T47D (cell line): ENCODE measurements at regions not wholly inside any gene's neighbourhood (a gene's known extent, or its start where the extent isn't known, plus 50 kb on each side); places are given as distances from the start of the nearest gene placed in this dataset.
A peak's percentile ranks its signal among the peaks of the same experiment; 100 is the strongest.
"Not testable (repeated sequence)": the region's sequence is repeated elsewhere in the genome, so short reads cannot be mapped to it uniquely, and the experiment has no call there.

ENCODE experiments used
- DNase-seq, 2 experiments: peaks; one replicate each; pipeline versions ENCODE4 v3.0.0 to v3.0.0-alpha.2; 2011 to 2012; ENCODE audit warnings: low read depth in 1 of 2, low spot score in 1 of 2
- JUND ChIP-seq: IDR thresholded peaks from 2 replicates; pipeline ENCODE4 v1.6.1; 2012; ENCODE audit warnings: low read depth
- in situ Hi-C: cut with HindIII; loops from 2 replicates; pipeline ENCODE4 v1.10.0; 2016; ENCODE audit warnings: low sequenced_read_pairs, low pct_unique_long_range_greater_than_20kb

- in situ Hi-C loops, result no loop called here
- no peak for TF ChIP-seq JUND
- DNase-seq, result no peak
Observed at GRCh38 chr5:153258469-153258868, 232.0 kb upstream of the GRIA1 start.

DNA sequence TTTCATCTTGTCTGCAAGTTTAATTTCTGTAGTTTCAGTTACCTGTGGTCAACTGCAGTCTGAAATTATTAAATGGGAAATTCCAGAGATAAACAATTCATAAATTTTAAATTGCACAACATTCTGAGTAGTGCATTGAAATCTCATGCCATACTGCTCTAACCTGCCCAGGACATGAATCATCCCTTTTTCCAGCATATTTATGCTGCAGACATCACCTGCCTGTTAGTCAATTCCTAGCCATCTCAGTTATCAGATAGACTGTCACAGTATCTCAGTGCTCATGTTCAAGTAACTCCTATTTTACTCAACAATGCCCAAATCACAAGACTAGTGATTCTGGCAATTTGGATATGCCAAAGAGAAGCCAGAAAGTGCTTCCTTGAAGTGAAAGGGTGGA is 223.0 kb upstream of the GRIA1 start:
- in situ Hi-C loops, result no loop called here
- TF ChIP-seq JUND, result no peak
- no peak for DNase-seq

- in situ Hi-C loops, result no loop called here
- no peak for DNase-seq
- TF ChIP-seq JUND, result no peak
Observed at GRCh38 chr5:153275695-153276094, 214.8 kb upstream of the GRIA1 start.

GRCh38 chr5:153276151-153276550 is 214.3 kb upstream of the GRIA1 start:
- no peak for TF ChIP-seq JUND
- in situ Hi-C loops, result no loop called here
- peak; percentile 35 to 74 for DNase-seq

DNA sequence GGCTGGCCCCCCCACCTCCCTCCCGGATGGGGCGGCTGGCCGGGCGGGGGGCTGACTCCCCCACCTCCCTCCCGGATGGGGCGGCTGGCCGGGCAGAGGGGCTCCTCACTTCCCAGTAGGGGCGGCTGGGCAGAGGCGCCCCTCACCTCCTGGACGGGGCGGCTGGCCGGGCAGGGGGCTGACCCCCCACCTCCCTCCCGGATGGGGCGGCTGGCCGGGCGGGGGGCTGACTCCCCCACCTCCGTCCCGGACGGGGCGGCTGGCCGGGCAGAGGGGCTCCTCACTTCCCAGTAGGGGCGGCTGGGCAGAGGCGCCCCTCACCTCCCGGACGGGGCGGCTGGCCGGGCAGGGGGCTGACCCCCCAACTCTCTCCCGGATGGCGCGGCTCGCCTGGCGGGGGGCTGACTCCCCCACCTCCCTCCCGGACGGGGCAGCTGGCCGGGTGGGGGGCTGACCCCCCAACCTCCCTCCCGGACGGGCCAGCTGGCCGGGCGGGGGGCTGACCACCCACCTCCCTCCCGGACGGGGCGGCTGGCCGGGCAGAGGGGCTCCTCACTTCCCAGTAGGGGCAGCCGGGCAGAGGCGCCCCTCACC is 194.1 kb upstream of the GRIA1 start:
- DNase-seq, in situ Hi-C loops: not testable (repeated sequence)

- no peak for DNase-seq
- TF ChIP-seq JUND, result no peak
- in situ Hi-C loops, result no loop called here
Observed at GRCh38 chr5:153299891-153300290, 190.6 kb upstream of the GRIA1 start.

- in situ Hi-C loops, result no loop called here
- no peak for DNase-seq
Observed at GRCh38 chr5:153308282-153308681, 182.2 kb upstream of the GRIA1 start.

GRCh38 chr5:153318556-153318955 is 171.9 kb upstream of the GRIA1 start:
- no peak for DNase-seq
- in situ Hi-C loops, result no loop called here
- TF ChIP-seq JUND, result no peak

More at GRCh38 chr5:153308282-153308681, 182.2 kb upstream of the GRIA1 start:
- TF ChIP-seq JUND, result no peak

DNA sequence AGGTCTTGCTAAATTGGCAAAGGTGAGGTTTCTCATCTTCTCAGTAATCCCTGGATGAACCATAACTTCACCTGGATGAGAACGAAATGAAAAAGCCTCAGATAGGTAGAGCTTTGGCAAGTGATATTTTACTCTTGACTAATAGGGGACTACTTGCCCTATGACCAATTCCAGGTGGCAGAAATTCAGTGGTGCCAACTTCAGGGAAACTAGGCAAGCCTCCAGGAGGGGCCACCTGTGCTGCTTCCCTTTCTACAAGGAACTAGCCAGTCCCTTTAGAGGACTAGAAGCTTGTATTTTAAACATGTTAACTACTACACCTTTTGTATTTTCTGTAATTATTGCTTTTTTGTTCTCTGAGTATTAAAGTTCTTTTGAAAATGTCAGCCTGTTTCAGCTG is 169.0 kb upstream of the GRIA1 start:
- DNase-seq, result no peak
- in situ Hi-C loops, result no loop called here
- no peak for TF ChIP-seq JUND

DNA sequence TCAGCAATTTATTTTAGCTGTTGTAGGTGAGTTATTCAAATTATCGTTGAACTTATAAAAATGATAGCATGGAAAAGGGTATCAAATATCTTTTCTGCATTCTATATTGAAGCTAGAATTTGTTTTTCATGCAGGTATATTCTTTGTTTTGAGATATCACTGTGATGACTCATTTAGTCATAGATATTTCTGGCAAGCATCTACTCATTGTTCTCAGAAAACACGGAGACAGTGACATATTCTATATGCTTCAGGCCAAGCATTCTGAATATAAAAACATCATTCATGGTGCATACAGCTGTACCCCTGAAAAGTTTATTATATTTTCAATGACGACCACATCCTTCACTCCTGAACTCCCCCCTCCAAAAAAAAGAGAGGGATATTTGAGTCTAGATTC is 150.3 kb upstream of the GRIA1 start:
- DNase-seq, result no peak
- TF ChIP-seq JUND, result no peak
- in situ Hi-C loops, result no loop called here

DNA sequence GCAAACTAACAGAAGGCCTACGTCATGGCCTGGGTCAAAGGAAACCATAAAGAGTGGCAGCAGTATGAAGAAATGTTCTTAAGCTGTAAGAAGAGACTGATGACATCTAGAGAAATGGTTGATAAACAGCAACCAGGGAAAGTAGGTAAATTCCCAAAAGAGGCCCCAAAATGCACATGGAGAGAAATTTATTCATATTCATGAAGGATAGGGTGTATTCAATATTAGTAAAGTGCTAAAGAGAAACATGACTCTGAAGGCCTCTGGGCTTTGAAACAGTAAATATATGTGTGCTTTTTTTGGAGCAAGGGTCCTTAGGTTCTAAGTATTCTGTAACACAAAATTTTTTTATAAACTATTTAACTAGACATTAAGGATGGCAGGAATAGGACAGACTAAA is 149.7 kb upstream of the GRIA1 start:
- no peak for DNase-seq
- TF ChIP-seq JUND, result no peak
- in situ Hi-C loops, result no loop called here

DNA sequence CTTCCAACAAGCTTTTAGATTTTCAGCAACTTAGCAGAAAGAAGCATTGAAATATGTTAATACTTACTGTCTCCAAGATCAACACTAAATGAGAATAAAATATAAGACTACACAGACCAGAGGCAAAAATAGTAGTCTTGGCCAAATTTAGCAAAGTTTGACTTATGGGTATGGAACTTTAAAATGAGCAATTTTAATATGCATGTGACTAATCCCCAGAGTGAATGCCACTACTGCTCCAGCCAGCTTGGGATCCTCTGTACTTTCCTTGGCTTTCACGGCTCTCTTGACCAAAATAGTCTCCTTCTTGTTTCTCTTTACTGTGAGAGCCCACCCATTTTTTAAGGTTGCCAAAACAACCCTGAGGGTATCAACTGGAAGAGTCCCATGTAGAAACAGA is 148.0 kb upstream of the GRIA1 start:
- no peak for TF ChIP-seq JUND

GRCh38 chr5:153347611-153348010 is 142.9 kb upstream of the GRIA1 start:
- in situ Hi-C loops, result no loop called here

More for the DNA sequence above, 148.0 kb upstream of the GRIA1 start:
- in situ Hi-C loops, result no loop called here
- no peak for DNase-seq

DNA sequence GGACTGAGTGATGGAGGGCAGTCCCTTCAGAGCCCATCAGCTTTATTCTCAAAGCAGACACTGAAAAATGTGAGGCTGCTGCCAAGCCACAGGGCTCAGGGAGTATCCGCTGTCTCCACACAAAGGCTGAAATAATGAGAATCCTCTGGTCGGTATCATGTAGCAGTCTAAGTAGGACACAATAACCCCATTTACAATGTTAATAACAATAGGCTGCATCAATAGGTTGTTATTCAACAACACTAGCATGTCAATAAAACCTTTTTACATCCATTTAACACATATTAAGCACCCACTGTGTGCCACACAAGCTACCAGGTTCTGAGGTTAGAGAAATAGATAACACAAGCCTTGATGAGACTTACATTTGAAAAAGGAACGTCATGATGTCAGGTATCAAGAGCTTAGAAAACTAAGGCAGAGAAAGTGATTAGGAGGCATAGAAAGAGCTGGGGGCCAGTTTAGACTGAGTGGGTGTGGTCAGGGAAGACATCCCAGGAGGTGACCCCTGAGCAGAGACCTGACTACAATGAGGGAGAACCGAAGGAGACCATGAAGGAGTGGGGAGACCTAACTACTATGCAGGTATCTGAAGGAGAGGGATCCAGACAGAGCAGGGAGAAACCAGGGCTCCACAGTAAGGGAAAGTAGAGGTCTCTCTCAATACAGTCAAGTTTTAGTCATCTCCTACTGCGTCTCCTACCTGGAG is 140.1 kb upstream of the GRIA1 start:
- in situ Hi-C loops, result no loop called here
- DNase-seq, result no peak
- TF ChIP-seq JUND, result no peak

More at GRCh38 chr5:153347611-153348010, 142.9 kb upstream of the GRIA1 start:
- DNase-seq, result no peak
- TF ChIP-seq JUND, result no peak
